GM03348 (cell line): ENCODE measurements at regions not wholly inside any gene's neighbourhood (a gene's known extent, or its start where the extent isn't known, plus 50 kb on each side); places are given as distances from the start of the nearest gene placed in this dataset.
A peak's percentile ranks its signal among the peaks of the same experiment; 100 is the strongest.

Experiments used
- DNase-seq: peaks from one replicate; pipeline ENCODE4 v3.0.0; 2012; ENCODE audit warnings: low spot score

DNA sequence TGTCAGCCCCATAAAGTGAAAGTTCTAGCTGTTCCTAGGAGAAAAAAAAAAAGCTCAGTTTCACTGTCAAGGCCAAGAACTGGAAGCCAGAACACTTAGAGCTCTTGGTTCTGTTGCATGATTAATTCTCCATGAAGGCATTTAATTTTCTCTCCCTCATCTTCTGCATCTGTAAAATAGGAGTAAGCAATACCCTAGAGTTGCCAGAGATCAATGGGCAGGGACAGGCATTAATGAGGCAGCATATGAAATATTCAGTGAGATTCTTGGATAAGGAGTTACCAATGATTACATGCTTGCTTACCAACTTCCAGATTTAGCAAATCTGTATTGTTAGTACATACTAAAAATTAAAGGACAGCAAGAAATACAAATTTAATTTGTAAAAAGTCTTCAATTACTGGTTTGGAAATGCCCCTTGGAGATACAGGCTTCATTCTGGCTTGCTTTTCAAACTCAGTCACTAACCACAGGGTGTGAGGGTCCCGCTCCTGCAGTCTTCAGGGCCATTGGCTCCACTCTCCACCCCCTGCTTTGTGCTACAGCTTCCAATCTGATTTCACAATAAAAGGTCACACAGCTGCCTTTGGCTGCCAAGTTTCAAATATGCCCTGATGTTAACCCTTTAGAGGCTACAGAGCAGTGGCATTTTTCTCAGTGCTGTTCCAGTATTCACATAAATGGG lies 624.6 kb downstream of the BNC2 start:
- peak; percentile 67 for DNase-seq

DNA sequence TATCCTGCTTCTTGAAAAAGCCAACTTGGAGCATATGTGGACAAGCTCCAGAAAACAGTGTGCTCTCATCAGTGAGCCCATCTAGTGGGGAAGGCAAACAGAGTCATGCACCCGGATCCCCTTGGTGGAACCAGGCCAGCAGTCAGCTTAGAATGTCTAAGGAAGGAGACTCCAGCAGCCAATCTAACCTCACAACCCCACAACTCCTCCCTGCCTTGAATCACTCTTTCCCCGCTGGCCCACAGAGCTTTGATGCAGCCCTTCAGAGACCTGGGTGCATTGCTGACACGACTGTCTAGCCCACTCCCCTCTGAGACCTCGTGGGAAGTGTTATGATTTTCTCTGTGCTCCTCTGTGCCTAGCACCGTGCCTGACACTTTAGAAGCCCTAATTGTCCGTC lies 623.7 kb downstream of the BNC2 start:
- DNase-seq, result peak; percentile 27

DNA sequence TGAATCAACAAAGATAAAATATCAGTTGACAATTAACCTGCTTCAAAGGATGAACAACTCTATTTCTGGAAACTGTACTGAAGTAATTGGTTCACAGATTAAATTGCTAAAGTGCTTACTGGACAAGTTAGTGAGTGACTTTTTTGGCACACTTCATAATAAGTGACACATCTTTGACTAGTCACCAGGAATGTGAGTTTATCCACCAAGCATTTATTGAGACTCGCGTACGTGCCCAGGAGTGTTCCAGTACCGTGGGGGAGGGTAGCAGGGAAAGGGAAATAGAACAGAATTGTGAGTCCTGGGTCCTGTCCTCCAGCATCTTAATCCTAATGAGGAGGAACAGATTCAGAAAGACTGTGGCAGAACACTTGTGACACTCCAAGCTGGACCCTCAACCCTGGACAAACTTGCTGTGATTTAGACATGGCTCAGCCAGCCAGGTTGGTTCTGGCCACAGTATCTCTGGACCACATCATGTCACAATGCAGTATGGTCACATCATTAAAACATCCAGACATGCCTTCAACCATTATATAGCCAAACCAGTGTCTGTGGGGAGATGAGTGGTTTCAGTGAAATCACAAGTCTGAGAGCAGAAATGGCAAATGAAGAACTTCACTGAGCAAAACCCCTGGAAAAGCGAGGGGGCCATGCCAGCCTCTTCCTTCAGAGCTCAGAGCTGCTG lies 623.1 kb downstream of the BNC2 start:
- DNase-seq, result peak; percentile 70

DNA sequence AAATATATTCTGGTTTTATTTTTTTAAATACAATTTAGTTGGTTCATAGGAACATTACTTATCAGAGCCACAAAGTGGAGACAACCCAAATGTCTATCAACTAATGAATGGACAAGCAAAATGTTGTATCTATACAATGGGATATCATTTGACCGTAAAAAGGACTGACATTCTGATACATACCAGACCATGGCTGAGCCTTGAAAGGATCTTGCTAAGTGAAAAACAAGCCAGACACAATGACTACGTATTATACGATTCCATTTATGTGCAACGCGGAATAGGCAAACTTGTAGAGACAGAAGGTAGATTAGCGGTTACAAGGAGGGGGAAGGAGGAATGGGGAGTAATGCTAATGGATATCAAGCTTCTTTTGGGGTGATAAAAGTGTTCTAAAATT lies 621.6 kb downstream of the BNC2 start:
- DNase-seq, result no peak

DNA sequence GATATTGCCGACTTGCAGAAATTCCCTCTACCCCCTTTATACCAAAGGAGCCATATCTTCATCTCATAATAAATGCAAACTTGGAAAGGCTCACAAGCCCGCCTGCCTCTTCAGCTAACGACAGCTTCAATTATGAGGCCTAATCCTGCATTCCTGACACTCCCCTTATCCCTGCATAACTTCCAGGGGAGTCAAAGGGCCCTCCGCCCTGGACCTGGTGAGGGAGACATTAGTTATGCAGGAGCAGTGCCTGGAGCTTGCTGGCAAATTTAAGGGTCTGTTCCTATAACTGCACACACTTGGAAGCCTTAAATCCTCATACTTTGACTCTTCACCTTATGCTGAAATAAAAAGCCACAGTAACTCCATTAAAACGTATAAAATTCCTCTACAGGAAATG lies 617.9 kb downstream of the BNC2 start:
- DNase-seq, result no peak

DNA sequence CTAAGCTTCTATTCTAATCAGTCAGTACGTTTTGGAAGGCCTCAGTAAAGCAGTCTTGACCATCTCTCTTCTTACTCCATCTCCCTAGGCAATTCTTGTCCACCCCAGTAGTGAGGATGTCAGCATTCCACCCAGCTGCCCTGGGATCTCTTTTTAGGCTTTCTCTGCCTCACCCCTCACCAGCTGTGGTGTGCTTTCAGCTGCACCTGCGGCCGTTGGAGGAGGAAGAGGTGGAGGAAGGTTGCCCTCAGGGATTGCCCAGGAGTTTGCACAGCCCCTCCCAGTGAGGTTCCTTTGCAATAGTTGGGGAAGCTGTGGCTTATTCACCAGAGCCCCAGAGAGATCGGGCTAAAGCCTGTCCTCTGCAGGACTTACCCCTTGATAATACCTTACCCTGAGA lies 615.8 kb downstream of the BNC2 start:
- no peak for DNase-seq

DNA sequence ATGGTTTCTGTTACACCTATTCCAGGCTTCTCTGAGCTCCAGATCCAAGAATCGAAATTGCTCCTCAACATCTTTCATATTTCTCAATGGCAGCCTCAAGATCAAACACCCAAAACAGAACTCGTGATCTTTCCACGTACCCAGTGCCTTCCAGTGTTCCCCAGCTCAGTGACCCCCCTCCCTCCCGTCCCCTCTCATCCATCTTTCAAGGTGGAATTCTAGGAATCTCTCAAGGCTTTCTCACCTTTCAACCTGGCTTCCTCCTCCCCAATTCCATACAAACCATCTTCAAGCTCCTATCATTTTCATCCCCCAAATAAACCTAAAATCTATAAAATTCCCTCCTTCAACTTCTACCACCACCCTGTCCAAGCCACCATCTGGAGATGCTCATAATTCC lies 615.3 kb downstream of the BNC2 start:
- no peak for DNase-seq

DNA sequence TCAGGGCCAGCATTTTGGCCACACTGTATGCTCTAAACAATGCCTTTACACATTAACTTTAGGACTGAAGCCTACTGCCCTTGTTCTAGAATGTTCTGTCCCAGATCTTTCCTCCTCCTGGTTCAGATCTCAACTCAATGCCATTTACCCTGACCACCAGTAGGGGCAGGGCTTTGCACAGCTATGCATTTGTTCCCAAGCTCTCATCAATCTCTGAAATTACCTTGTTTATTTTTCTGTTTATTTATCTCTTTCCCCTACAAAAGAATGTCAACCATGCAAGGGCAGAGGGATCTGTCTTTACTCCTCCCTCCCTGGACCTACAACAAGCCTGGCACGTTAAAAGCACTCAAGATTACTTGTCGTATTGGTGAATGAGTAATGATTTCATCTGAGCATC lies 612.9 kb downstream of the BNC2 start:
- DNase-seq, result peak; percentile 60

DNA sequence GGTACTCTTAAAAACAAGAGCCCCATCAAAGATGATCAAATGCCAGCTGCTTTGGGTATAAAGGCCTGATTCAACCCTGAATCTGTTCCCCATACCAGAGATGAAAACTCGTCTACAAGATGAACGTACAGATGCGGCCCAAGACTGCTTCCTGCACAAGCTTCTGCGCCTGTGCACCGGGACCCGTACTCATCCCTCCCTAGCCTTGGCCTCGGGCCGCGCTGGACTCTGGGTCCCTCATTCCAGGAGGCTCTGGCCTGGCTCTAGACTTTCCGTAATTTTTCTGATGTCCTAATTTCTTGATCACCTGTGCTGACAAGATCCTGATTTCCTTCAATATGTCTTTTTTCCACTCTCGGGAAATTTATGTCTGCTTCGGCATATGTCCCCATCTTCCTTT lies 612.3 kb downstream of the BNC2 start:
- DNase-seq, result no peak

DNA sequence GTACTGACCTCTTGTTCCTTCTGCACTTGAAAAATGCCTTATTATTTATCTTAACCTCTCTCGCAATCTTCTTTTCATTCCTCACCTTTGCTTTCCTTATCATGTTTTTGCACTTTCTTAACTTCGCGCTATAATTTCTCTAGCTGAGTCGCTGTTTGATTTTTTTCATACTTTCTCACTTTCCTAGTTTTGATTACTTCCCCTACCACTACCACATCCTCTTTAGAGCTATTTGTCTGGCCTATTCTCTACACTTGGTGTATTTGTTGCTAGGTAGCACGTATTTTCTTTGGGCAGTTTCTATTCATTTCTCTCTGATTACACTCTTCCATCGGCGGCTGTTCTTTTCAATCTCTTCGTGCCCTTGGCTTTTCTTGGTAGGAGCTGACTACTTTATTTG lies 611.8 kb downstream of the BNC2 start:
- no peak for DNase-seq

DNA sequence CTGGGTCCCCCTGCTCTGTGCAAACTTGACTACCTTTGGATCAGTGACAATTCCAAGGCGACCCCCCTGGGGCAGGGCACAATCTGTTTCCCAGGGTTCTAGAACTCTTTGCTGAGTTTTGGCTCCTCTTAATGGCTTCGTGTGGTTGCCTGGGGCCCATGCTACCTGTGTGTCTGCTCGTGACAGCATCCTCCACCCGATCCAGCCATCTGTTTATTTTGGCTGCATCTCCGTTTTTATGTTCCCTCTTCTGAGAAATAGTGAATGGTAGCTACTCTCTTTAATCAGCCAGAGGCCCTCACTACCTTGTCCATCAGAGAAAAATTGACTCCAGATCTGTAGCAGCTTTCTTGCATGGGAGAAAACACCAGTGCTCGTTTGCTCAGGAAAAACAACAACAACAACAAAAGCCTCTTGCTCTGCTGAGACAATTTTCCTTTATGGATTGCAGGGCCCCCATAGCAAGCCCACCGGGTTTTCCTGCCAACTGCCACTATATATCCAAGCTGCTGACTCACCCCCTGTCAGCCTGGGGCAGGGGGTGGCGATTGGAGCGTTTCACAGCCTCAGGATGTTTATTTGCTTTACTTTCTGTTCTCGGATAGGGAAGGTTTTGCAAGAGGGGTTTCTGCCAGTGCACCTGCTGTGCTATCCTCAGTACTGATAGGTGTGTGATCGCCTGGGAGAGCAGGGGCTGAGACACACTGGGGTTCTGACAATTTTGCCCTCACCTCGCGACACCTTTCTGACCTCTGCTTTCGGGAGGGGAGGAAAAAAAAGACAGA lies 607.8 kb downstream of the BNC2 start:
- no peak for DNase-seq

DNA sequence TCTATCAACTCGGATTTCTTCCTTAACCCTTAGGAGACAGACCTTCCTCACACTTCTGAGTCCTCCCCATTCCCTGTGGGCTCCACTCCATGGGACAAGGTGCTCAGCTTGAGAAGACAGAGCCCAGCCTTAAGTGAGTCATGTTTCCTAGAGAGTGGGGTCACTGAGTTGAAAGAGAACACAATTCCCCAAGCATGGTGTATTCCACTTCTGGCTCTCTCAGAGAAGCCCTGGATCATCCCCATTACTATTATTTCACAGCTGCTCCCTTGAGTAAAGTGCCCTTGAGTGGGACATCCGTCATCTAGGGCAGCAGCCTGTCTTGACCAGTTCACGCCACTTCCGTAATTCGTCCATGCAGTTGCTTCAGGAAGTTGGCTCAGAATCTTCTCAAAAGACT lies 604.8 kb downstream of the BNC2 start:
- DNase-seq, result no peak

DNA sequence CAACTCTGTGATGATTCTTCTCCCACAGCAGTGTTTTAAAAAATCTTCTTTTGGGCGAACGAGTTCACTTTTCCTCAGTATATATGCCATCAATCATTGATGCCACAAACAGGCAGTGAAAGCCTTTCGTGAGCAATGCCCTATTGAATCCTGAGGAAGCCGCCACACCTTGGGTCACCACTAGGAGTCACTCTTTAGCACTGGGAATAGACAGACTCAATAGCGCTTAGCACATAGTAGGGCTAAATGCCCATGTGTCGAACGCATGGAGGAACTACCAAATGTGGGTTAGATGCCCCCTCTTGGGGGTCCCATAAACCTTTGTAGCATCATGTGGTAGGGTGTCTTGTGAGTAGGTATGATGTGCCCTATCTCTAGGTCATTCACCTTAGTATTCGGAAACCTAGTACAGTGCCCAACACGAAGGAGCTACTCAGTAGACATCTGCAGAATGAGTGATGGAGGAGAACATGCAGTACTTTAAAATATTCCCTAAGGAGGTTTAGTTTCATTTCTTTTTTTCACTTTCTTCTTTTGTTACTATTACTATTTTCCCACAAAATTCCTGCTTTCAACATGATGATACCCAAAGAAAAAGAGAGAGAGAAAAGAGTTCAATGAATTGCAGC lies 603.7 kb downstream of the BNC2 start:
- no peak for DNase-seq

DNA sequence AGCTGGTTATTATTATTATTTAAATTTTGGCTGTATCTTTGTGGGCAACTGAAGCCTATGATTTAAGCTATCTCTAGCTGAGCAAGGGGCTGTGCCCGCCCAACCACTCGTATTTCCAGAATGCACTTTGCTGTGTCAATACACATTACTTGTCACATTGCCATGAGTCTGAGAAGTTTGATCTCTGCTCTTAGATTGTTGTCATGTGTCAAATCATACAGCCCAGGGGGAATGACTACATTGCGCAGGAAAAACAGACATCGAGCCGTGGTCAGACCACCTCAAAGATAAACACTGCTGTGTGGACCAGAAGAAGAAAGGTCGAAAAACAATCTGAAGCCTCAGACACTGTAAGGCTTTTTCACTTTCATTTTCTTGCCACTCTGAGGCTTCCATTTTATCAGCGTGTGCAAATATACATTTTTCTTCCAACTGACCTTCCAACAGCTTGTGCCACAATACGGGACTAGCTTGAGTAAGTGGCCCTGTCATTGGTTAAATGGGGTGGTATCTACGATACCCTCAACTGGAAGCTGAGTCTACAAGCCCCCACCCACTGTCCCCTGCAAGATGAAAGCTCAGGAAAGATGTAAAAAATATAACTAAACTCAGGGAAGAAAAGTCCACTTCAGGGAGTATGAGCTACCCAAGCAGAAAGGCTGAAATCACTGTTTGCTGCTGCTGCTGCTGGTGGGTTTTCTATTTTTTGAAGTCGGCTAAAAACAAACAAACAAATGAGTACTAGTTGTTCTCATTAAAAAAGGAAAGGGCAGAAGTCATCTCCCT lies 603.0 kb downstream of the BNC2 start:
- DNase-seq, result peak; percentile 36

DNA sequence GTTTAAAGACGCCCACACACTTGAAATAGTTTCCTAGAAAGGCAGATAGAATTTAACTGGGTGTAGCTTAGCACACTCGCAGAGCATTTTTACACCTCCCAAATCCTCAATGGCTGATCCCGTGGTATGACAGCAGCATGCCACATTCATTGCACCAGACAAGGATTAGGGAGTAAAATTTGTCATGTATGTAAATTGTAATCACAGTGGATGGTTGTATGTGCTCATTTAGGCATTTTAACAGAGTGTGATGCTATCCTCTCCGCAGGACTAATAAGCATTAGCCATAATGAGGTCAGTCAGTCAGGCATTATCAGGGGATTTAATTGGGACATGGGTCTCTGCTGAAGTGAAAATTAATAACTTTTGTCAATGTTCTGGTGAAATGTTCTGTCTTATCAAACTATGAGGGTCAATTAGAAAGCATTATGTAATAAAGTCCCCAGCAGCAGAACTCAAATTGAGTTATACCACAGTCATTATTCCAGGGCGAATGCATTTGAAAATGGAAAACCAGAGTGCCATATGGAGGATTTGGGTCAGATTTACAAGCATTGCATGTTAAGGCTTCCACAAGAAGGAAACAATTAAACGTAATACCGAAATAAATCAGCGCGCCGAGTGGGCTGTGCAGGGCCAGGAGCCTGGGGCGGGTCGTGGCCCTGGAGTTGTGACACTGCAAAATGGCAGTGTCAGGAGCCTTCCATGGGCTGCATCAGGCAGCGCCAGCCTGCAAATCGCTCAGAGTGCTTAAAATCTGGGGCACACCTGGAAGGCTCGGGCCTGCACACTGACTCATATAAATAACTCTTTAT lies 602.2 kb downstream of the BNC2 start:
- DNase-seq, result peak; percentile 47

DNA sequence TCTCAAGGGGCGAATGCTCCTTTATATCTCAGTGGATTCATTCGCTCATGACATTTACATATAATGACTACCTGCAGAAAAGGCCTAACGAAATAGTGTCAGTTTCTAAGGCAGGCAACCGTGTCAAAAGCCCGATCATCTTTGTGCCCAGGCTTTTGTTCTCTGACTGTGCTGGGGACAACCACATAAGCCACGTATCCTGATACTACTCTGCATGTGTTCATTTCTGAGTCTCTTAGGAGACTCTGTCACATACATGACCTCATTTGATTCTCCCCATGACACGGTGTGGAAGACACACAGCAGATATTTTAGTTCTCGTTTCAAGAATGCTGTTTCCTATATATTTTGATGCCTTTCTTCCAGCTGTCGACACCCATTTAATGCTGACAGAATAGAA lies 598.5 kb downstream of the BNC2 start:
- DNase-seq, result no peak

DNA sequence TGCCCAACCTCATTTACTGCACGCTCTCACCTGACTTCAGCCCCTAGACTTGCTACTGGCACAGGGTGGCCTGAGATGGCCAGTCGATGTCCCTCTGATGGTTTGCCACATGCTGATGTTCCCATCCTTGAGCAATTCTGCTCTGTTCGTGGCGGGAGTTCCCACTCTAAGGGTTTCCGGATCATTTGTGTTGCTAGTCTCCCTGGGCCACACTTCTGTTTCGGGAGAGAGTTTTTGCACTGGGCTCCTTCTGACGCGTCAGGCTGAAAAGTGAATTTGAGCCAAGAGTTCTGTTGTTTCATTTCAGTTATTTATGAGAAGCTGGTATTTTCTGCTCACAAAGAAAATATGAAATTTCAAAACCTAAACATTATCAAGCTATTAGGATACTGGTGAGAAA lies 597.7 kb downstream of the BNC2 start:
- DNase-seq, result no peak

DNA sequence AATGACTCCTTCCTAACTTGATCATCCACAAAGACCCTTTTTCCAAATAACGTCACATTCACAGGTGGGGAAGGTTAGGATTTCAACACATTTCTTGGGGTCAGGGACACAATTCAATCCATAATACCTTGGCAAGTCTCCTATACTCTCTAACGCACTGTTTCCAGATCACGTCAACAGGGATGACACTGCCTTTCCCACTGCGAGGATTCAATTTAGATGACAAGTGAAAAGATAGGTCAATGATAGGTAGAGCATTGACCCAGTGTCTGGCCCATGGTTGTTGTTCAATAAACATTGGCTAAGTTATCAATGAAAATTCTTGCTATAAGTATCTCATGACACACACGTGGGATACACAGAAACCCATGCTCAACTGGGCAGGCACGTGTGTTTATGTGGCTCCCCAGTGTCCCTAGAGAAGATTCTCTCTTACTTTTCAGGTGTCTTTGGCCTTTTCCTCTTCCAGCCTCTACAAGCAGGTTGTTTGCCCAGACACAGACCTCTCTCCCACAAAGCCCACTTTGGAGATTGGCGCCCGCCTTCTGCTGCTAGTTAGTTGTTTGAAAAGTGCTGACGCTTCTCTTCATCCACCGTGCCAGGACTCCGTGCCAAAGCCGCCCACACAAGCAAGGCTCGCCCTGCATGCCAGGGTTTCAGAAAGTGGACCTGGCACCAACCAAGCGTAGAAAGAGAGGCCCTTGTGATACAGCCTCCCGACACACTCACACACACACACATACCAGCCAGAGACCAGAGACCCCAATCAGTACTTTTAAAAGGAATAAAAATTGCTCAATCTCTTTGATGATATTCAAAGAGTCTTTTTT lies 594.5 kb downstream of the BNC2 start:
- no peak for DNase-seq

DNA sequence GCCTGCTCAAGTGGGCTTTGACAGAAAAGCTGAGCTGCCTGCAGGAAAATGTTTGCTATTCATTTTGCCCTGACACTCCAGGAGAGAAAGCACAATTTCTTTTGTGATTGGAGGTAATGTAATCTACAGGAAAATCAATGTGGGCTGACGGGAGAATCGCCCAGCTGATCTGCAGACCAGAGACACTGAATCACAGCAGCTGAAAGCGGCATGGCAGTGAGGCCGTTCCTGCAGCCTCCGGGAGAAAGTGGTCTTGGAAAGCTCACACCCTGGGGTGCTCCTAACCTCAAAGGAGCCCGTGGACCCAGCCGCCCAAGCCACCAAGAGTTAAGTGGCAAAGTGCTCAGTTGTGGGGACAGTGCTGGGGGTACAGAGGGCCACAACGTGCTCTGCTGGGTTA lies 593.6 kb downstream of the BNC2 start:
- no peak for DNase-seq

DNA sequence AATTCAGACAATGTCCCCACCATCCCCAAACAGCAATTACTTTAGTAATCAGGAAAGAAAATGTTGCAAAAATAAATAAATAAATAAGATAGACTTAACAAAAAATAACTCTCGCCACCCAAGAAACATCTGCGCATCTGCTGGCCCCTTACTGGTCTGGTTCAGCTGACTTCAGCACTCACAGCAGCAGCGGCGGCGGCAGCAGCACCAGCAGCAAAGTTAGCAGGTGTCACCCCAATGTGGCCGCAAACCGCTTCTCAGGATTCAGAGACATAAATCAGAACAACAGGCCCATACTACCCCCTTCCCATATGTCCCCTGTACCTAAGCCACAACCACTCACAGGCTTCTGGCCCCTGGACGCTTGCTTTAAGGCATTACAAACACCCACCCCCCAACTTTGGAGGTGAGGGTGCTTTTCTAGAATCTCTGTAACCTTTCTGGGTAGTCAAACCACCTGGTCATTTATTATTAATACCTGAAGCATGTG lies 593.0 kb downstream of the BNC2 start:
- no peak for DNase-seq
